Activated CD8-positive, alpha-beta T cell treated with anti-CD3 and anti-CD28 coated beads, Interleukin-2, amount 10 ng/mL, durations not matched to agents 7 days and 5 days (primary cell): ENCODE measurements at regions not wholly inside any gene's neighbourhood (a gene's known extent, or its start where the extent isn't known, plus 50 kb on each side); places are given as distances from the start of the nearest gene placed in this dataset.

Experiments used
- ATAC-seq: fragments of 150-1000 bp; cut with Tn5 transposase; one replicate; pipeline ENCODE4 v1.10.0; 2021; ENCODE audit warnings: moderate library complexity
- CTCF ChIA-PET: fragments of 350-600 bp; sonication (Branson Sonifier 250); formaldehyde crosslinking; loops from one replicate; lab custom pipeline; 2021; ENCODE audit warnings: antibody characterized with exemption; lab: Charles Lee
- POLR2A ChIA-PET: fragments of 350-600 bp; sonication (Branson Sonifier 250); formaldehyde crosslinking; loops from one replicate; lab custom pipeline; 2021; ENCODE audit warnings: antibody characterized with exemption; lab: Charles Lee
- DNase-seq: peaks from one replicate; pipeline ENCODE4 v3.0.0-alpha.2; 2020
- H3K27ac Mint-ChIP-seq: one replicate; pipeline ENCODE4 v1.8.0; 2021; ENCODE audit warnings: mild to moderate bottlenecking, mixed read lengths
- H3K27me3 Mint-ChIP-seq: one replicate; pipeline ENCODE4 v1.8.0; 2021; ENCODE audit warnings: low read depth, mixed read lengths
- H3K36me3 Mint-ChIP-seq: one replicate; pipeline ENCODE4 v1.8.0; 2021; ENCODE audit warnings: low read depth, mixed read lengths
- H3K4me1 Mint-ChIP-seq: one replicate; pipeline ENCODE4 v1.8.0; 2021; ENCODE audit warnings: low read depth, mixed read lengths
- H3K4me3 Mint-ChIP-seq: one replicate; pipeline ENCODE4 v1.8.0; 2021; ENCODE audit warnings: mild to moderate bottlenecking, mixed read lengths
- H3K9me3 Mint-ChIP-seq: one replicate; pipeline ENCODE4 v1.8.0; 2022; ENCODE audit warnings: mixed read lengths; ENCODE audit not compliant: insufficient read depth

GRCh38 chr9:690517-691111, 150.9 kb upstream of the DMRT1 start:
- no peak overlapping the region for H3K4me3 Mint-ChIP-seq
- H3K27me3 Mint-ChIP-seq = peaks cover 15% of the 10 kb centered on the region
- ChIA-PET POLR2A (no interaction called here), CTCF (interaction anchor here (0.7 to 1.6 kb wide), 2 partner anchors 52 to 75 kb away, joined by 3 to 4 read pairs; no protein-coding TSS in a partner anchor)
- H3K9me3 Mint-ChIP-seq = no peaks in the 10 kb centered on the region
- H3K4me1 Mint-ChIP-seq = peaks cover 9% of the 10 kb centered on the region
- no peaks in the 10 kb centered on the region for H3K36me3 Mint-ChIP-seq
- no peak for DNase-seq
- no peak overlapping the region for H3K27ac Mint-ChIP-seq
- ATAC-seq = no peak

DNA sequence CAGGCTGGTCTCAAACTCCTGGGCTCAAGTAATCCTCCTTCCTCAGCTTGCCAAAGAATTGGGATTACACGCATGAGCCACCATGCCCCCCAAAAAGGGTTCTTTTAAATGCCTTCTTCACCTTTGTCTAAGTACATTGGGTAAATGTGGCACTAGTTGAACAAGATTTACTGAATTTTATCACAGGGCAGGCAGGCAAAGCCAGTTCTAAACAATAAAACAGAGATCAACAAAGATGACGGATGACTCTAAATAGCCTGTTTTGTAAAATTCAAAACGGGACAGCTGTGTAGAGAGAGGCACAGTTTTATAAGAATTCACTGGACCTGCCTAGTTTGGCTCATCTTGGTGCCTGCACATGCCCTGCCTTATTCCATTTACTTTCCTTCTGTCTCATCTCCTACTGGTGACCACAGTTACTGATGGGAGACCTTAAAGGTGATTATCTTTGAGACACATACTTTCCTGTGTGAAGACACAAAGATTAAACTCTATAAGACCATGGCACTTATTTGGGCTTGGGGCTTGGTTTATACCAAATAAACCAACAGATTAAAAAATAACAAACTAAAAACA, 149.6 kb upstream of the DMRT1 start:
- H3K36me3 Mint-ChIP-seq = no peaks in the 10 kb centered on the region
- ChIA-PET CTCF (interaction anchor here (1.6 kb wide), 1 partner anchor 74 kb away, joined by 4 read pairs; no protein-coding TSS in a partner anchor), POLR2A (no interaction called here)
- H3K27me3 Mint-ChIP-seq = peaks cover 16% of the 10 kb centered on the region
- ATAC-seq = no peak
- no peak overlapping the region for H3K27ac Mint-ChIP-seq
- H3K4me3 Mint-ChIP-seq = no peak overlapping the region
- no peaks in the 10 kb centered on the region for H3K9me3 Mint-ChIP-seq
- peaks cover 9% of the 10 kb centered on the region for H3K4me1 Mint-ChIP-seq
- no peak for DNase-seq

GRCh38 chr9:692636-693129, 148.8 kb upstream of the DMRT1 start:
- H3K9me3 Mint-ChIP-seq = no peaks in the 10 kb centered on the region
- no peak overlapping the region for H3K27ac Mint-ChIP-seq
- ATAC-seq = no peak
- H3K4me3 Mint-ChIP-seq = no peak overlapping the region
- H3K36me3 Mint-ChIP-seq = no peaks in the 10 kb centered on the region
- ChIA-PET CTCF (interaction anchor here (1.8 kb wide), 1 partner anchor 72 kb away, joined by 5 read pairs; no protein-coding TSS in a partner anchor), POLR2A (no interaction called here)
- H3K4me1 Mint-ChIP-seq = peaks cover 9% of the 10 kb centered on the region
- H3K27me3 Mint-ChIP-seq = peaks cover 16% of the 10 kb centered on the region
- no peak for DNase-seq

DNA sequence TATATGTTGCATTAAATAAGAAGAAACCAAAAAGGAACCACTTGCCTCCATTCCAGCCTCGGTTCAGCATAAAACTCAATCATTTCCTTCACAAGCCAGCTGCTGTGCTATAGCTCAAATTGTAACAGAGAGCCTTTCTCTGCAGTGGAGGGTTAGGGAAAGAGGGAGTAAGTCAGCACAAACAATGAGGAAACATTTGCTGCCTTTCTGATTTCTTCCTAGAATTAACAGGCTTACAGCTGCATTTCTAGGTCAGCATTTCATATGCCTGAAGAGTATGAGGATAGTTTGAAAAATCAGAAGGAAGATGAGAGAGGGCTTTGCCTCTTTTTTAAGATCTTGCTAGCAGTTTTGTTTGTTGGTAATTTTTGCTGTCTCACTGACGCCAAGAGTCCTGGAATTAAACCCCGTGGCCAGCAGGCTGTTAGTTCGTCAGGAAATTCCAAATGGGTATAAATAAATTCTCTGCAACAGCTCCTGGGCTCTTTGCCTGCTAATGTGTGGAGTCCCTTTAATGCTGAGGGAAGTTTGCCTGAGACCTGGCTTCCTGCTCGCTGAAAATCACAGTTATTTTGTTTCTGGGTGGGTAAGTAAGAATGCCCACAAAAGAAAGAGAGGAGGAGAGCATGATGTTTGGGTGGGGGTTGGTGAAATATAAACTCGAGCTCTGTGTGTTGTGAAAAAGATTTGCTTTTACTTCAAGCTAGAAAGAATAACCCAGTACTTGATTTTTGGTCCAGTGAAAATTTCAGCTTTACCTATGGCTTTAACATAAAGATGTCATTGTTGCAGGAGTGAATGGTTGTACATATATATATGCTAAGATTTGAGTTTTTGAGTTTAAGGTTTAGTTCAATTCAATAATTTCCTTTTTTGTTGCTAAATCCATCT, 148.1 kb upstream of the DMRT1 start:
- ChIA-PET CTCF (interaction anchor here (1.1 to 1.8 kb wide), 2 partner anchors 9 to 71 kb away, joined by 3 to 5 read pairs; no protein-coding TSS in a partner anchor), POLR2A (interaction anchor here (0.6 kb wide), 1 partner anchor 56 kb away, joined by 3 read pairs; no protein-coding TSS in a partner anchor)
- DNase-seq (no peak), ATAC-seq (no peak)
- Mint-ChIP-seq H3K9me3 (no peaks in the 10 kb centered on the region), H3K36me3 (no peaks in the 10 kb centered on the region), H3K4me1 (peaks cover 9% of the 10 kb centered on the region), H3K27ac (no peak overlapping the region), H3K27me3 (peaks cover 18% of the 10 kb centered on the region), H3K4me3 (no peak overlapping the region)

DNA sequence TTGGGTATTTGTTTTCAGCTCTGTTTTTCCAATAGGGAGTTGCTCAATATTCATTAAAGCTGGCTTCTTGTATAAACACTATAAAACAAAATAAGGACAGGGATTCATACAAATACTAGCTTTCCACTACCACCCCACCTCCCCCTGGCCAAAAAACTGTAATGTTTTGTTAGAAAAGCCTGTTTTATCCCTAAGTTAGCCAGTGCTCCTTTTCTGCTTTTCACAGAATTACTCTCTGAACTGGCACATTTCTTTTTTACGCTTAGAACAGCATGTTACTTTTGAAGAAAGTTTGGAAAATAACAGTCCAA, 147.4 kb upstream of the DMRT1 start:
- Mint-ChIP-seq H3K36me3 (no peaks in the 10 kb centered on the region), H3K4me3 (no peak overlapping the region), H3K4me1 (peaks cover 9% of the 10 kb centered on the region), H3K27ac (no peak overlapping the region), H3K27me3 (peaks cover 21% of the 10 kb centered on the region), H3K9me3 (no peaks in the 10 kb centered on the region)
- CTCF ChIA-PET = interaction anchor here (1.1 to 1.8 kb wide), 3 partner anchors 8 to 70 kb away, joined by 3 to 5 read pairs (median 3); no protein-coding TSS in a partner anchor
- POLR2A ChIA-PET = no interaction called here
- ATAC-seq (no peak), DNase-seq (no peak)

- no peaks in the 10 kb centered on the region for H3K36me3 Mint-ChIP-seq
- CTCF ChIA-PET = interaction anchor here (1.1 to 1.8 kb wide), 2 partner anchors 8 to 70 kb away, joined by 3 to 5 read pairs; no protein-coding TSS in a partner anchor
- no peak overlapping the region for H3K27ac Mint-ChIP-seq
- POLR2A ChIA-PET = no interaction called here
- no peak for DNase-seq
- H3K4me3 Mint-ChIP-seq = no peak overlapping the region
- H3K4me1 Mint-ChIP-seq = peaks cover 9% of the 10 kb centered on the region
- ATAC-seq = no peak
- H3K27me3 Mint-ChIP-seq = peaks cover 25% of the 10 kb centered on the region
- no peaks in the 10 kb centered on the region for H3K9me3 Mint-ChIP-seq
Measured at GRCh38 chr9:694403-695154, 146.9 kb upstream of the DMRT1 start.

GRCh38 chr9:695252-695651, 146.2 kb upstream of the DMRT1 start:
- H3K4me1 Mint-ChIP-seq = peaks cover 9% of the 10 kb centered on the region
- no peaks in the 10 kb centered on the region for H3K36me3 Mint-ChIP-seq
- no peak for ATAC-seq
- peaks cover 24% of the 10 kb centered on the region for H3K27me3 Mint-ChIP-seq
- no peak for DNase-seq
- H3K27ac Mint-ChIP-seq = no peak overlapping the region
- no peaks in the 10 kb centered on the region for H3K9me3 Mint-ChIP-seq
- no peak overlapping the region for H3K4me3 Mint-ChIP-seq
- POLR2A ChIA-PET = no interaction called here
- CTCF ChIA-PET = interaction anchor here (1.1 kb wide), 1 partner anchor 9 kb away, joined by 3 read pairs; no protein-coding TSS in a partner anchor

DNA sequence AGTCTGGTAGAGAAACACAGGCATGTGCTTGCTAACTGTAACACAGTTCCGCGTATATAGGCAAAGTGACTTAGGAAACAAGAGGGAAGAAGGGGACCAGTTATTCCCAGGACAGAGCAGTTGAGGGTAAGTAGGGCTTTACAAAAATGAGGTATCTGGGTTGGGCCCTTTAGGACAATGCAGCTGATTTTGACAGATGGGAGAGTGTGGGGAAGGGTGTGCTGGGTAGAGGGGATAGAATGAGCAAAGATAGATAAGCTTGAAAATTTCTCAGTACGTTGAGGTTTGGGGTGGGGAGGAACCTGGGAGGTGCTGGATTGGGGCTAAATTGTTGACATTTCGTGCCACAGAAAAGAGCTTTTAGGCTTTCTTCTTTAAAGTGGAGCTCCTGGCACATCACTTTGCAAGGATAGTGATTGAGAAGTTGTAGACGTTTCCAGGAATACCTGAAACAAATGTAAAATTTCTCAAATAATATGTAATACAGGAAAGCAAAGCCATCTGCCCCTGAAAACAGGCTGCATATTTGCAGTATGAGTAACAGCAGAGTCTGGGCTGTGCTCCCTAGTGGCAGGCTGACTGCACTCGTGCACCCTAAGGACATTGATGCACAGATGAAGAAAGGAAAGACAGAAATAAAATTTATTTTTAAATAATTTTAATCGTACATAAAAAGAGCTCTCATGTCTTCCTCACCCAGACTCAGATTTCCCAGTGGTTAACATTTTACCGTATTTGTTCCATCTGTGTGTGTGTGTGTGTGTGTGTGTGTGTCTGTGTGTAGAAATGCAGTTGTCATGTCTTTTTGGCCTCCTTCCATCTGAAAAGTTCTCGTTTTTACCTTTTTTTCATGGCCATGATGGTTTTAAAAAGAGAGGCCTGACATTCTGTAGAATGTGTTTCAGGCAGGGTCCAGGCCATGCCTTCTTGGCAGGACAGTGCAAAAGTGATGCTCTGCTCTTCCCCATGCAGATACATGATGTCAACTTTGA, 144.9 kb upstream of the DMRT1 start:
- ChIA-PET CTCF (interaction anchor here (0.6 to 0.8 kb wide), 2 partner anchors 60 to 81 kb away, joined by 3 read pairs; no protein-coding TSS in a partner anchor), POLR2A (interaction anchor here (0.7 kb wide), 1 partner anchor 19 kb away, joined by 3 read pairs; no protein-coding TSS in a partner anchor)
- Mint-ChIP-seq H3K9me3 (no peaks in the 10 kb centered on the region), H3K27ac (no peak overlapping the region), H3K4me1 (peaks cover 9% of the 10 kb centered on the region), H3K36me3 (no peaks in the 10 kb centered on the region), H3K4me3 (no peak overlapping the region), H3K27me3 (peaks cover 22% of the 10 kb centered on the region)
- no peak for ATAC-seq
- DNase-seq = no peak

GRCh38 chr9:698276-698675, 143.2 kb upstream of the DMRT1 start:
- DNase-seq (no peak), ATAC-seq (no peak)
- no peaks in the 10 kb centered on the region for H3K9me3 Mint-ChIP-seq
- H3K4me3 Mint-ChIP-seq = no peak overlapping the region
- ChIA-PET POLR2A (no interaction called here), CTCF (no interaction called here)
- no peaks in the 10 kb centered on the region for H3K36me3 Mint-ChIP-seq
- H3K4me1 Mint-ChIP-seq = peaks cover 7% of the 10 kb centered on the region
- peaks cover 26% of the 10 kb centered on the region for H3K27me3 Mint-ChIP-seq
- H3K27ac Mint-ChIP-seq = no peak overlapping the region

GRCh38 chr9:698954-699353, 142.5 kb upstream of the DMRT1 start:
- H3K27me3 Mint-ChIP-seq = peaks cover 21% of the 10 kb centered on the region
- H3K27ac Mint-ChIP-seq = no peak overlapping the region
- DNase-seq = no peak
- no peak for ATAC-seq
- CTCF ChIA-PET = no interaction called here
- no peaks in the 10 kb centered on the region for H3K36me3 Mint-ChIP-seq
- H3K4me3 Mint-ChIP-seq = no peak overlapping the region
- no peaks in the 10 kb centered on the region for H3K9me3 Mint-ChIP-seq
- peaks cover 1% of the 10 kb centered on the region for H3K4me1 Mint-ChIP-seq
- POLR2A ChIA-PET = no interaction called here
